ENCODE measurements at regions not wholly inside any gene's neighbourhood (a gene's known extent, or its start where the extent isn't known, plus 50 kb on each side); places are given as distances from the start of the nearest gene placed in this dataset.

DNA sequence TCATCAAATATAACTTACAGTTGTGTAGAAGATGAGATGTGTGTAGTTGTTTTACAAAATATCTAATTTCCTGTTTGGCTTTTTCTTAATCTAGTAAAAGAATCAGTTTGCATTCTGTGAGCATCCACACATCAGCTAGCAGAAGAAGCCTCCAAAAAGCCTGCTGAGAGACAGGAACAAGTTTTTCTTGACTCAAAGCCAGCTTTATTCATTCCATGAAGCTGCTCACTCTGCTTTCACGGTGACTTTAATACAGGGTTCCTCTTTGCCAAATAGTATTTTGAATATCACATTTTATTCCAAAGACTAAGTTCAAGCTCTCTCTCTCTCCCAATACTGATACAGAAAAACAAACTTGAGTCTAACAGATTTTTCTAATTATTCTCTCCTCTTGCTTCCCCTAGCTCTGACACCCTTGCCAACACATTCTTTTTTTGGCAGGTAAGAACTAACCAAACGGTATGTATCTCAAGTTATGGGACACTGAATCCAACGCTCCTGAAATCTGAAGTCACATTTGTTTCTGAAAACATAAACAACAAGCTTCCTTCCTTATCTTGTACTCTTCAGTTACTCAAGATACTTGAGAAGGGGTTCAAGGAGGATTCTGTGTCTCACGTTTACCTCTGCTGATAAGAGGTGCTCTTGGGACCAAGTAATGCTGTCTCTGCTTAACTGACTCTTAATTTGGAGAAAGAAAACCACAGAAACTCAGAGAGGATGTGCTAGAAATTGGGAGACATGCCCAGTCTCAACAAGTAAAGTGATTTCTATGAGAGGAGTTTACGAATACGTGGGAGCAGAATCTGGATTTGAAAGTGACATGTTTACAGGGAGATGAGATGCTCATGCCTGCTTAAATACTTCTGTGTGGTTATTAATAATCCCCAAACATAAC lies 184.2 kb upstream of the SPTLC3 start:
- no peak overlapping the region for H3K27ac ChIP-seq (ENCODE audit: low read depth, low read length)
- no peaks in the 10 kb centered on the region for H3K27me3 ChIP-seq (ENCODE audit: control insufficient read depth, low read length)

DNA sequence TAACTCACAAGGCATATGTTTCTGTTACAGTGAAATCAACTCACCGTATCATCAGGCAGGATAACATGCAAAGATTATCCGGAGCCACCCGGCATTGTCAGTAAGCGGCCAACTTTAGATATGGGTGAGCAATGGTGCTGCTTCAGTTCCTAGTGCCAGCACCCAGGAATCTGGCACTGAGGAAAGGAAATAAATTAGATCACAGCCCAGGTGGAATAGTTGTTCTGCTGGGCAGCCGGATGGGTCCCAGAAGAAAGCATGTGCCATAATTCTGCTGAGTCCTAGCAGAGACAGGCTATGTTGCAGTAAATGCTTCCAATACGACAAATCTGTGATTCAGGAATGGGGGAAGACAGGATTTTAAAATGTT lies 183.6 kb upstream of the SPTLC3 start:
- no peak overlapping the region for H3K4me3 ChIP-seq (ENCODE audit: low read length)
- no peaks in the 10 kb centered on the region for H3K9me3 ChIP-seq (ENCODE audit: control insufficient read depth, insufficient read depth, low read length)
- no peaks in the 10 kb centered on the region for H3K9me2 ChIP-seq (replicated peaks; ENCODE audit: control insufficient read depth, low read length)
- TF ChIP-seq, protein P1, sequence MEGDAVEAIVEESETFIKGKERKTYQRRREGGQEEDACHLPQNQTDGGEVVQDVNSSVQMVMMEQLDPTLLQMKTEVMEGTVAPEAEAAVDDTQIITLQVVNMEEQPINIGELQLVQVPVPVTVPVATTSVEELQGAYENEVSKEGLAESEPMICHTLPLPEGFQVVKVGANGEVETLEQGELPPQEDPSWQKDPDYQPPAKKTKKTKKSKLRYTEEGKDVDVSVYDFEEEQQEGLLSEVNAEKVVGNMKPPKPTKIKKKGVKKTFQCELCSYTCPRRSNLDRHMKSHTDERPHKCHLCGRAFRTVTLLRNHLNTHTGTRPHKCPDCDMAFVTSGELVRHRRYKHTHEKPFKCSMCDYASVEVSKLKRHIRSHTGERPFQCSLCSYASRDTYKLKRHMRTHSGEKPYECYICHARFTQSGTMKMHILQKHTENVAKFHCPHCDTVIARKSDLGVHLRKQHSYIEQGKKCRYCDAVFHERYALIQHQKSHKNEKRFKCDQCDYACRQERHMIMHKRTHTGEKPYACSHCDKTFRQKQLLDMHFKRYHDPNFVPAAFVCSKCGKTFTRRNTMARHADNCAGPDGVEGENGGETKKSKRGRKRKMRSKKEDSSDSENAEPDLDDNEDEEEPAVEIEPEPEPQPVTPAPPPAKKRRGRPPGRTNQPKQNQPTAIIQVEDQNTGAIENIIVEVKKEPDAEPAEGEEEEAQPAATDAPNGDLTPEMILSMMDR (IDR thresholded peaks at IDR 0.05; ENCODE audit: low read depth, low read length, poor library complexity, severe bottlenecking), result no peak
- no peak for TF ChIP-seq EZH2phosphoT487 (IDR thresholded peaks at IDR 0.05; ENCODE audit: borderline replicate concordance, low read length)
- no peak overlapping the region for H3K4me2 ChIP-seq (ENCODE audit: low read length)
- H3K36me3 ChIP-seq (ENCODE audit: control insufficient read depth, low read length), result no peaks in the 10 kb centered on the region
- no peaks in the 10 kb centered on the region for H3K4me1 ChIP-seq (ENCODE audit: control insufficient read depth, low read length)
- H3F3A ChIP-seq (ENCODE audit: control insufficient read depth, insufficient read depth), result no peaks in the 10 kb centered on the region
- H3K79me2 ChIP-seq (ENCODE audit: control insufficient read depth, low read length), result no peaks in the 10 kb centered on the region
- no peaks in the 10 kb centered on the region for H3K27me3 ChIP-seq (ENCODE audit: control insufficient read depth, low read length)
- H3K27ac ChIP-seq (ENCODE audit: low read depth, low read length), result no peak overlapping the region
- no peaks in the 10 kb centered on the region for H4K20me1 ChIP-seq (ENCODE audit: control insufficient read depth, insufficient read depth, low read depth, low read length)

More for the DNA sequence above, 184.2 kb upstream of the SPTLC3 start:
- Histone ChIP-seq H3K9me3 (ENCODE audit: control insufficient read depth, insufficient read depth, low read length) (no peaks in the 10 kb centered on the region), H3K4me3 (ENCODE audit: low read length) (no peak overlapping the region), H3K4me1 (ENCODE audit: control insufficient read depth, low read length) (no peaks in the 10 kb centered on the region), H3K4me2 (ENCODE audit: low read length) (no peak overlapping the region), H3K9me2 (replicated peaks; ENCODE audit: control insufficient read depth, low read length) (no peaks in the 10 kb centered on the region), H4K20me1 (ENCODE audit: control insufficient read depth, insufficient read depth, low read depth, low read length) (no peaks in the 10 kb centered on the region), H3K79me2 (ENCODE audit: control insufficient read depth, low read length) (no peaks in the 10 kb centered on the region), H3K36me3 (ENCODE audit: control insufficient read depth, low read length) (no peaks in the 10 kb centered on the region), H3F3A (ENCODE audit: control insufficient read depth, insufficient read depth) (no peaks in the 10 kb centered on the region)
- no peak for TF ChIP-seq EZH2phosphoT487 (IDR thresholded peaks at IDR 0.05; ENCODE audit: borderline replicate concordance, low read length)
- TF ChIP-seq, protein P1 (IDR thresholded peaks at IDR 0.05; ENCODE audit: low read depth, low read length, poor library complexity, severe bottlenecking), result no peak

DNA sequence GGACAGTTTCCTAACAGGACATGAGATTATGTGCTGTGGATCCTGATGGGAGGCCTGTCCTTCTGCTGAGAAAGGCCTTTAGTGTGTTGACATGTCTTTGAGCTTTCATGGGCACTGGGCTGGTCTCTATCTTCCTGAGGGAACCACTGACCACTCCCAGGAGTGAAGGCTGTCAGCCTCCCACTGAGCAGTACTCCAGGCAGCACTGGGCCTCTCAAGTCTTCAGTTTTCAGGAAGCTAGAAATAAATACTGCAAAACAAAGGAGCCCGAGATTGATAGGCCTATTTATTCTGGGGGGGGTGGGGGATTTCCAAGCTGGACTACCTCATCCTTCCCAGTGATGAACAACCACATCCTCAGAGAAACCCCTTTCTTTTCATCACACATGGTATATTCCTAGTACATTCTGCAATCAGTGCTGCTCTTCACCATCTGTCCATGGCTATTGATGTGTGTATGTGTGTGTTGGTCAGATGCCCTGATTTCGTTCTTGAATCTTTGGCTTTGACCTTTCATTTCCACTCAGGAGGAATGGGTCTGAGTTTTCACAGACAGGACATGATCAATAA lies 180.9 kb upstream of the SPTLC3 start:
- no peaks in the 10 kb centered on the region for H3K27me3 ChIP-seq (ENCODE audit: control insufficient read depth, low read length)
- H3K27ac ChIP-seq (ENCODE audit: low read depth, low read length), result no peak overlapping the region
- H3K36me3 ChIP-seq (ENCODE audit: control insufficient read depth, low read length), result no peaks in the 10 kb centered on the region
- H3K4me2 ChIP-seq (ENCODE audit: low read length), result no peak overlapping the region
- no peaks in the 10 kb centered on the region for H3K9me2 ChIP-seq (replicated peaks; ENCODE audit: control insufficient read depth, low read length)
- H3K9me3 ChIP-seq (ENCODE audit: control insufficient read depth, insufficient read depth, low read length), result no peaks in the 10 kb centered on the region
- H4K20me1 ChIP-seq (ENCODE audit: control insufficient read depth, insufficient read depth, low read depth, low read length), result no peaks in the 10 kb centered on the region
- H3F3A ChIP-seq (ENCODE audit: control insufficient read depth, insufficient read depth), result no peaks in the 10 kb centered on the region
- no peaks in the 10 kb centered on the region for H3K4me1 ChIP-seq (ENCODE audit: control insufficient read depth, low read length)
- TF ChIP-seq, protein P1 (IDR thresholded peaks at IDR 0.05; ENCODE audit: low read depth, low read length, poor library complexity, severe bottlenecking), result no peak
- no peak for TF ChIP-seq EZH2phosphoT487 (IDR thresholded peaks at IDR 0.05; ENCODE audit: borderline replicate concordance, low read length)
- H3K4me3 ChIP-seq (ENCODE audit: low read length), result no peak overlapping the region
- H3K79me2 ChIP-seq (ENCODE audit: control insufficient read depth, low read length), result no peaks in the 10 kb centered on the region

All from DOHH2 (cell line).